GM18511 (cell line): ENCODE measurements at regions not wholly inside any gene's neighbourhood (a gene's known extent, or its start where the extent isn't known, plus 50 kb on each side); places are given as distances from the start of the nearest gene placed in this dataset.

ENCODE experiments used
- ATAC-seq: cut with Tn5 transposase; IDR thresholded peaks from one replicate; pipeline ENCODE4 v1.9.1; 2021; ENCODE audit warnings: mild to moderate bottlenecking, moderate library complexity; ENCODE audit not compliant: unreplicated experiment

- no peak for ATAC-seq
These were observed 2194.3 kb upstream of the CELF4 start for GRCh38 chr18:39759926-39760325.

GRCh38 chr18:39753178-39753577 is 2187.6 kb upstream of the CELF4 start:
- no peak for ATAC-seq

- no peak for ATAC-seq
These were observed 2186.8 kb upstream of the CELF4 start for GRCh38 chr18:39752351-39752750.

GRCh38 chr18:39751921-39752320 is 2186.3 kb upstream of the CELF4 start:
- no peak for ATAC-seq

- no peak for ATAC-seq
These were observed 2185.6 kb upstream of the CELF4 start for GRCh38 chr18:39751161-39751560.

DNA sequence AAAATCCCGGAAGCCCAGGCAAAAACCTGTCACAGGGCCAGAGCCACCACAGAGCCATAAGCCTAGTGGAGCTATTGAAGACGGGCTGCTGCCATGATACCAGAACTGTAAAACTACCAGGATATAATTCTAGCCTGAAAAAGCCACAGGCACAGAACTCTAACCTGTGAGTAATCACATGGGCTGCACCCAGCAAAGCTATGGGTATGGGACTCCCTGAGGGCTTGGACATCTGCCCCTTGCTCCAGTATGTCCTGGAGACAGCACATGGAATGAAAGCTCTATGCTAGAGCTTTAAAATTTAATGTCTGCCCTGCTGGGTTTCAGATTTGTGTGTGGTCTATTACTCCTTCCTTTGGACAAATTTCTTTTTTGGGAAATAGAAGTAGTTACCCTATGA is 2183.6 kb upstream of the CELF4 start:
- ATAC-seq: no peak

DNA sequence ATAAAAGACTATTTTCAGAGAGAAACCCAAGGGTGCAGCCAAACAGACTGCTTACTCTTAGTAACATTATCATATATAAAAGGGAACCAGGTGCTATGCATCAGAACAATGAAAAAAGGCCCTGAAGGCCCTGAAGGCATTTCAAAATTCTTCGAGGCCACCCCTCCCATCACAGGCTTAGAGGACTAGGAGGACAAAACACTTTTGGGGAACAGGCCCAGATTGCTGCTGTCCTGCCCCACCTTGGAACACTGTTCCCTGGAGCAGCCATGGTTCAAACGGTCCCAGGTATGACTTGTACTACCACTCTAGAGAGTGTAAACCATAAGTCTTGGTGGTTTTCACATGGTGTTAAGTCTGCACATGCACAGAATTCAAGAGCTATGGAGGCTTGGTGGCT is 2183.1 kb upstream of the CELF4 start:
- ATAC-seq: no peak

DNA sequence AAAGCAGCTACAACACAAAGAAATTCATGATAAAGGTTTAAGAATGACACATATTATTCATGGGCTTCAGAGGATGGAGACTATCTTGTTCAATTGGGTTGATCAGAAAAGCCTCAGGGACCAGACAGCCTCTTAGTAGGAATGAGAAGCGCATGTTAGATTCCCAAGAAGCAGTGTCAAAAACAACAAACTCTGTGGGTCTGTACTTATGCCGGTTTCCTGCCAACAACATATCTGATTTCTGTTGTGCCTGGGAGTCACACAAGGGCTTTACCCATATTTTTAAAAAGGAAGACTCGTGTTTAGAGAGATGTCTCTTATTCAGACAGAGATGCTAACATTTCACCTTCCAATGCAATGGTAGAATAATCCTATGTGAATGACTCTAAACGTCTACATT is 2180.6 kb upstream of the CELF4 start:
- no peak for ATAC-seq

DNA sequence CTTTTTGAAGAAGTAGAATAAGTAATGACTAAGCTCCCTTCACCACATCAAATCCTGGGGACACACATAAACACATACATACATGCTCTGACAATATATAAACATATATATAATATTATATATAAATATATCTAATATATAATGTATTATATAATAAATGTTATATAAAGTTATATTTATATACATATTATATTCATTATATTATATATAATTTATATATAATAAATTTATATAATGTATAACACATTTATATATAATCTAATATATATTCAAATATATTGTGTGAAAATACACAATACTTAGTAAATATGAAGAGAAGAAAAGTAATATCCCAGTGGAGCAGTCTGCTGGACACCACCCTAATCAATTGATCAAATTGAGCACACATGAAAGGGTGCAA is 2177.9 kb upstream of the CELF4 start:
- no peak for ATAC-seq

- ATAC-seq: no peak
These were observed 2176.3 kb upstream of the CELF4 start for GRCh38 chr18:39741755-39742466.

DNA sequence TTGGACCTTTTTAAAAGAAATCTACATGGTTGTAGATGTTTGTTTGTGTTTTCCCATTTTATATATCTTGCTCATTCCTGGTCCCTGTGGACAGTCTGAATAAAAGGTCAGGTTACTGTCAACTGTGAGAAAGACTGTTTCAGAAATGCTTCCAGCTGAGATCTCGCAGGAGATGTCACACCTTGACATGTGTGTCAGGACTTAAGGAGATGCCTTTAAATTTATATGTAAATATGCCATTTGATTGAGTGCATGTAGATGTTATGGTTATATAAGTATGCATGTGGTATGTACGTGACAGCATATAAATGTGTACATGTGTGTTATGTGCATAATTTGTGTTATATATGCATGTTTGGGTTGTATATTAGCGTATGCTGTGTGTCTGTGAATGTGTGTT is 2172.3 kb upstream of the CELF4 start:
- ATAC-seq: no peak

- ATAC-seq: no peak
These were observed 2167.3 kb upstream of the CELF4 start for GRCh38 chr18:39732918-39733317.

DNA sequence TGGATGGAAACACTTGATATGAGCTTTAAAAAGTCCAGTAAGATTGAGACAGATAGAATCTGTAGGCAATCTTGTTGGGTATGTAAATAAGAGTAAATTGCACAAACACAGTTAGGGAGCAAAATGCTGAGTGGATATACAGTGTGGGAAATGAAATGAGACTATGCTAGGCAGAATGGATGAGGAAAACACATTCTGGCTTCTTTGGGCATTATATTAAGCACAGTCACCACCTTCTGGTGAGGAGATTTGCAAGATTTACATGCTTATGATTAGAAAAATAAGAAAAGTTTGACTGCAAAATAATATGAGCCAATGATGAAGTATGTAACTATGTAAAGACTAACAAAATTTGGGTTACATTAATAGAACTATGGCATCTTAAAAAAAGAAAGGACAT is 2165.0 kb upstream of the CELF4 start:
- no peak for ATAC-seq

- ATAC-seq: no peak
These were observed 2159.1 kb upstream of the CELF4 start for GRCh38 chr18:39724652-39725051.

DNA sequence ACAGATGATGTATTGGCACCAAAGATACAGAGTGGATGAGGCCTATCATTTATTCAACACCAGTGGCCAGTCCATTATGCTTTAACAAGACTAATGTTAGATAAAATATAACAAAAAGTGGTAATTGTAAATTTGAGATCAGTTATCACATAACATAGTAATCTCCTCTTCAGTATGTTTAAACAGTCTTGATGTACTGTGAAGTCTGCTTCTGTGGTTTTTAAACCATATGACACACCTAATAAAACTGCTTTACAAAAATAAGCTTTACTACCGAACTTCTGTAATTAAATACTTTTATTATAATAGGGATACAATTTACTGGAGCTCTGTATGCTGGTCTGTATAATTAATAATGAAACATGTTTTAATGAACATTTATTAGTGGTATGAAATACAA is 2156.1 kb upstream of the CELF4 start:
- ATAC-seq: no peak

DNA sequence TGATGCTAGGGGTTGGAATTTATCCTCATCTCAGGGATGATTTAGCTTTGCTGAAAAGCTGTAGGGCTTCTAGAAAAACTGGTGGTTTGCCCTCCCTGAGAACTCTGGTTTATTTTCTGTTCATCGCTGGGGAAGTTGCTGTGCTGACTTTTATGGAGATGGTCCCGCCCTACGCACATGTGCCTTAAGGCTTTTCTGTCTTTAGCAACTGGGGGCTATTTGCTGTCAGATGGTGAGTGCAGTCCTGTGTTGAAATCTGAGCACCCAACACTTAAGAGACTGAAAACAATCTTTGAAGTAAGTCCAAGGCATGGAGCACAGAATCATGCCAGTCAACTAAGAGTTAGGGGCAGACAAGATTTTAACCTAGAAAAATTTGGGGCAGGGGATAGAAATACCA is 2148.4 kb upstream of the CELF4 start:
- no peak for ATAC-seq

GRCh38 chr18:39711701-39712100 is 2146.1 kb upstream of the CELF4 start:
- ATAC-seq: no peak

DNA sequence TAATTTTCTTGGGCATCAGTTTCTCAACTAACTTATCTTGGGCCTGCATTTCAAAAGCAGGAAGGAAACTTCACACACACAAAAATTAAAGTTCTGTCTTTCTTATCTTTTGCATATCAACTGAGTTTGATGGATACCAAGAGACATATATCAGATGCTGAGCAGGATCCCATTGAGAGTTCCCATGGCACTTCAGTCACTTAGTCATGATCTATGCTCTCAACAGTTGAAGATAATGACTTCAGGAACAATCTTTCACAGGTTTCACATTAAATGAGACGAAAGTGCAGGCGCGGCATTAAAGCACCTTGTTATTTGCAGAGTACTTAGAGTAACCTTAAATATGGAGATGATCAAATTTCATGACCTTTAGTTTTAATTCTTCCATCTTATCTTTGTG is 2139.8 kb upstream of the CELF4 start:
- no peak for ATAC-seq

GRCh38 chr18:39702888-39703287 is 2137.3 kb upstream of the CELF4 start:
- ATAC-seq: no peak

- ATAC-seq: no peak
These were observed 2136.2 kb upstream of the CELF4 start for GRCh38 chr18:39701839-39702238.

DNA sequence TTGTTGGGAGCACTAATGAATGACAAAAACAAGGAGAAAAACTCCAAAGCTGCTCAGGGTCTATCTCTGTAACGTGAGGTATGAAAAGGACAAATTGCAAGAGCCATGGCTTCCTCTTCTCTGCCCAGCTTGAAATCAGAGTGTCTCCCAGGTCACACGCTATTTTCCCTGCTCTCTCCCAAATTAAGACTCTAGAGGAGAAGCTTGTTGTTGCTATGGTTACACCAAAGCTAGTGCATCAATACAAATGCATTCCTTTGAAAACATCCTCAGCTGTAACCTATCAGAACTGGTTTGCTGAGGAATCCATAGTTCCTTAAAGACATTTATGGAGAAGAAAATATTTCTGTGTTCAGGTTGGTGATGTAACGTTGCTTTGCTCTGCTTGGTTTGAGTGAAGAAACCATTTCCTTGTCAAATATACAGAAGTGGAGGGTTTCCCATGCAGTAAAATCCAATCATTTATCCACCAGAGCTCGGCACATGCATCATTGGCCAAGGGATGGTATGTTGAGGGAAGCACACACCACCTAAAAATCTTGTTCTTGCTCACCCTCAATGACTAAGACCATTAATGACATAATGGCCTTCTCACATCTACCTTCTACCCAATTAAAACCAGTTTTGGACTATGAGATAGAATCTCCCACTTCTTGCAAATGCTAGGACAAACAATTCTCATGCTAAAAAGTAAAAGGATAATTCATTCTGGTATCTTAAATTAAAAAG is 2135.6 kb upstream of the CELF4 start:
- no peak for ATAC-seq

DNA sequence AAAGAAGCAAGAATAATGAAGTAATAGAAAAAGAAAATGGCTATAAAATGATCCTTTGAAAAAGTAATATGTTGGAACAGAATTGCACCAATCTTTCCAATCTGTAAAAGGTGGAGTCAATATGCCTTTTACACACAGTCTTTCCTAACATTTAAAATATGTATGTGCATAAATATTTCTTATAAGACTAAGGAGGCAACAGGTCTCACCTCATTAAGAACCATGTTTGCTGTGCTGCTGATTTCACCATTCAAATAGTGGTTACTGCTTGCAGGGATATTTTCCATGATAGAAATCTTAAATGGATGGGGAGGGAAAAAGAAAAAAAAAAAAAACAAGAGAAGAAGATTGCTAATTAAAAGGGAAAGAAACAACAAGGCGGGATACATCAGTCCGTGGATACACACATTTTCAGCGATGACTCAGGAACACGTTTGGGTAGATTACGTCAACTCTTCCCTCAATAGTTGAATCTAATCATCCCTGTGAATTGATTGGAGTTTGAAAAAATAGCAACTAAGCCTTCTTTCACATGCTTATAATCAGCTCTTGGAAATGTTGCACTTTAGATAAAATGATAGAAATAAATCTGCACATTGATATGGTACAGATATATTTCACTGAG is 2133.9 kb upstream of the CELF4 start:
- no peak for ATAC-seq
